Pancreas (tissue), 10 donors: ENCODE measurements at regions not wholly inside any gene's neighbourhood (a gene's known extent, or its start where the extent isn't known, plus 50 kb on each side); places are given as distances from the start of the nearest gene placed in this dataset.
"Not testable (repeated sequence)": the region's sequence is repeated elsewhere in the genome, so short reads cannot be mapped to it uniquely, and the experiment has no call there.

Source experiments
- ATAC-seq, 4 donors: fragments of 200-7000 bp; cut with Tn5 transposase; one replicate each; pipeline versions ENCODE4 v1.8.0 to v1.9.1; 2020; ENCODE audit warnings: mild to moderate bottlenecking in 4 of 4, moderate library complexity in 4 of 4
- DNase-seq, 6 donors: peaks; one replicate each; pipeline ENCODE4 v3.0.0-alpha.2; 2020
- FAIRE-seq: peaks from 2 replicates; lab custom pipeline; 2012; peaks lifted over from hg19 to GRCh38; lab: Jason Lieb, UNC
- H3K27ac ChIP-seq, 4 donors: fragments of 200-600 bp; sonication (generic); 1 replicate in 3 of 4; 2 replicates in 1 of 4; pipeline versions ENCODE4 v1.5.0 to v1.8.0; 2020
- H3K27me3 ChIP-seq, 4 donors: fragments of 200-600 bp; one replicate each; pipeline ENCODE4 v1.8.0; 2021
- H3K36me3 ChIP-seq, 3 donors: fragments of 200-600 bp; sonication (generic) in 1 of 3; one replicate each; pipeline versions ENCODE4 v1.5.0 to v1.8.0; 2020 to 2021
- H3K4me1 ChIP-seq, 3 donors: fragments of 200-600 bp; one replicate each; pipeline ENCODE4 v1.8.0; 2021
- H3K4me3 ChIP-seq, 4 donors: fragments of 200-600 bp; sonication (generic) in 2 of 4; one replicate each; pipeline versions ENCODE4 v1.5.0 to v1.8.0; 2020 to 2021
- H3K9me3 ChIP-seq, 4 donors: fragments of 200-600 bp; one replicate each; pipeline ENCODE4 v1.8.0; 2021
- CTCF ChIP-seq, 4 donors: fragments of 200-600 bp; sonication (generic) in 3 of 4; IDR thresholded peaks; one replicate each; pipeline versions ENCODE4 v1.5.0 to v1.8.0; 2021; ENCODE audit warnings: antibody characterized with exemption in 4 of 4
- WGBS, 2 donors: extraction: QIAGEN DNeasy Blood & Tissue Kit; methylation state at CpG; one replicate each; pipeline ENCODE4 v1.1.7; 2013; 5-methylcytosine and 5-hydroxymethylcytosine counted together
- intact Hi-C, 3 donors: fragments of 100-400 bp; cut with DNase I; formaldehyde crosslinking; loops; one replicate each; pipeline versions ENCODE4 v1.11.1 to v1.14.2; 2022
- donor health status: healthy with polysubstance abuse.
- donor health status: DM: no; HTN: no; CAD: no; lungs with moderate emphysema.
- donor health status: DM: no; HTN: no; CAD: no.
- donor health status: control.
- donor health status: control.
- donor health status: Bipolar disorder and iron deficiency.
- donor health status: DM: yes; HTN: yes; CAD: no.
- donor health status: DM: no; HTN: no; CAD: no.
- donor health status: DM: no; HTN: no; CAD: no.
- donor health status: DM: yes; HTN: yes; CAD: no.

- 91% methylated on average over 4 of the region's 4 CpGs for WGBS, 2 donors
- H3K4me3 ChIP-seq: no peak overlapping the region
- no peaks in the 10 kb centered on the region for H3K36me3 ChIP-seq
- intact Hi-C loops: no loop called here
- no peak overlapping the region for H3K27ac ChIP-seq
- H3K4me1 ChIP-seq: no peaks in the 10 kb centered on the region
- no peak for ATAC-seq
- no peak for DNase-seq
- TF ChIP-seq CTCF (IDR thresholded peaks at IDR 0.05): no peak
- no peaks in the 10 kb centered on the region for H3K9me3 ChIP-seq
- no peak for FAIRE-seq
- H3K27me3 ChIP-seq: no peaks in the 10 kb centered on the region
Observed at GRCh38 chr2:120638450-120638849, 97.2 kb upstream of the GLI2 start.

GRCh38 chr2:120641366-120641771 is 94.3 kb upstream of the GLI2 start:
- no peak for DNase-seq
- no peaks in the 10 kb centered on the region for H3K9me3 ChIP-seq

GRCh38 chr2:120642646-120643045 is 93.0 kb upstream of the GLI2 start:
- Histone ChIP-seq H3K27ac (no peak overlapping the region), H3K9me3 (no peaks in the 10 kb centered on the region), H3K4me1 (no peaks in the 10 kb centered on the region), H3K36me3 (no peaks in the 10 kb centered on the region), H3K4me3 (no peak overlapping the region), H3K27me3 (no peaks in the 10 kb centered on the region)
- no peak for FAIRE-seq
- ATAC-seq: no peak
- intact Hi-C loops: no loop called here
- TF ChIP-seq CTCF (IDR thresholded peaks at IDR 0.05): no peak
- no peak for DNase-seq
- WGBS, 2 donors: 85 to 90% methylated on average over 4 of the region's 4 CpGs

More at GRCh38 chr2:120641366-120641771, 94.3 kb upstream of the GLI2 start:
- H3K4me3 ChIP-seq: no peak overlapping the region
- TF ChIP-seq CTCF (IDR thresholded peaks at IDR 0.05): no peak
- no peak for FAIRE-seq
- H3K27ac ChIP-seq: no peak overlapping the region
- intact Hi-C loops: no loop called here
- no peak for ATAC-seq
- H3K27me3 ChIP-seq: no peaks in the 10 kb centered on the region
- no peaks in the 10 kb centered on the region for H3K36me3 ChIP-seq
- no peaks in the 10 kb centered on the region for H3K4me1 ChIP-seq
- 66 to 69% methylated on average over 5 of the region's 5 CpGs for WGBS, 2 donors

GRCh38 chr2:120646994-120647393 is 88.7 kb upstream of the GLI2 start:
- 69 to 86% methylated on average over 3 of the region's 3 CpGs for WGBS, 2 donors
- no peak for TF ChIP-seq CTCF (IDR thresholded peaks at IDR 0.05)
- Histone ChIP-seq H3K27ac (no peak overlapping the region), H3K9me3 (peaks cover 0 to 2% (median 0%) of the 10 kb centered on the region in 4 donors), H3K27me3 (no peaks in the 10 kb centered on the region), H3K36me3 (no peaks in the 10 kb centered on the region), H3K4me1 (no peaks in the 10 kb centered on the region), H3K4me3 (no peak overlapping the region)
- no peak for FAIRE-seq
- DNase-seq: no peak
- no peak for ATAC-seq
- intact Hi-C loops: no loop called here

GRCh38 chr2:120647487-120647886 is 88.2 kb upstream of the GLI2 start:
- Histone ChIP-seq H3K27ac (no peak overlapping the region), H3K4me3 (no peak overlapping the region), H3K4me1 (no peaks in the 10 kb centered on the region), H3K9me3 (peaks cover 0 to 2% (median 0%) of the 10 kb centered on the region in 4 donors), H3K27me3 (no peaks in the 10 kb centered on the region), H3K36me3 (no peaks in the 10 kb centered on the region)
- no peak for FAIRE-seq
- intact Hi-C loops: no loop called here
- DNase-seq: no peak
- WGBS, 2 donors: 63 to 66% methylated on average over 6 of the region's 6 CpGs
- TF ChIP-seq CTCF (IDR thresholded peaks at IDR 0.05): no peak
- no peak for ATAC-seq

GRCh38 chr2:120649381-120649780 is 86.3 kb upstream of the GLI2 start:
- 73 to 81% methylated on average over 7 of the region's 7 CpGs for WGBS, 2 donors
- intact Hi-C loops, H3K4me3 ChIP-seq, H3K36me3 ChIP-seq, H3K27me3 ChIP-seq, H3K4me1 ChIP-seq, FAIRE-seq, H3K9me3 ChIP-seq, ATAC-seq, DNase-seq, H3K27ac ChIP-seq: not testable (repeated sequence)
